GM18907 (cell line): ENCODE measurements at regions not wholly inside any gene's neighbourhood (a gene's known extent, or its start where the extent isn't known, plus 50 kb on each side); places are given as distances from the start of the nearest gene placed in this dataset.
"Not testable (repeated sequence)": the region's sequence is repeated elsewhere in the genome, so short reads cannot be mapped to it uniquely, and the experiment has no call there.

Experiments
- ATAC-seq: cut with Tn5 transposase; IDR thresholded peaks from one replicate; pipeline ENCODE4 v1.9.1; 2021; ENCODE audit warnings: mild to moderate bottlenecking, moderate library complexity; ENCODE audit not compliant: unreplicated experiment

DNA sequence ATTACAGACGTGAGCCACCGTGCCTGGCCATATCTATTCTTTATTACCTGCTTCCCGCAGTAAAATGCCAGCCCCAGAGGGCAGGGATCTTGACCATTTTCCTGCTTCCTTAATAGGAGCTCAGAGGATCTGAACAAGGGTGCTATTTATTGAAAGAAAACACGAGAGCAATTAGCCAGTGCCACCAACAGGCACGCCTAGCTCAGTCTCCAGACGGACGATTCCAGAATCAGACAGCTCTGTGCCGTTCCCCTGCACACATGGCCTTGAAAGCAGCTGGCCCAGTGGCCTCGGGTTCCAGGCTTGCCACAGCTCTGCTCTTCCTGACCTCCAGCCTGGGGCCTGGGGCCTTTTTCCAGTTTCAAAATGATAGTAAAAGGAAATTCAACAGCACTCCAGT lies 135.2 kb upstream of the RFLNA start:
- ATAC-seq, result no peak

- ATAC-seq, result no peak
These were observed 134.7 kb upstream of the RFLNA start for GRCh38 chr12:124160097-124160756.

- not testable (repeated sequence) for ATAC-seq
These were observed 133.5 kb upstream of the RFLNA start for GRCh38 chr12:124161402-124161801.

- ATAC-seq, result no peak
These were observed 132.5 kb upstream of the RFLNA start for GRCh38 chr12:124162151-124163110.

- ATAC-seq, result no peak
These were observed 129.2 kb upstream of the RFLNA start for GRCh38 chr12:124165695-124166094.

DNA sequence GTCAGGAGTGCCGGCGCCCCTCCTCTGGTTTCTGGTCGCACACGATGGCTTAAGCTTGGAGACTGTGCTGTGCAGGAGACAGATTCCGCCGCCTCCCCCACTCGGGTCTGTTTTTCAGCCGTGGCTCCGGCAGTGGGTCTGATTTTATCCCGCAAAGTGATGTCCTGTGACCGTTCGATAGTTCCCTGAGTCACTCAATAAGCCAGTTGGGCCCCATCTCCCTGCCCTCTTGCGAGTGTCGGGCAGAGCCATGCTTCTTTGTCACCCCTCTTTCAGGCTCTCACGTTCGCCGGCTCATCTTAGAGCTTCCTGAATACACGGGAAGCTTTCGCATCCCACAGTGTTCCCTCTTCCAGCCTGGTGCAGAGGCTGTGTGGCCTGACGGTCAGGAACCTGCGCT lies 127.8 kb upstream of the RFLNA start:
- no peak for ATAC-seq

DNA sequence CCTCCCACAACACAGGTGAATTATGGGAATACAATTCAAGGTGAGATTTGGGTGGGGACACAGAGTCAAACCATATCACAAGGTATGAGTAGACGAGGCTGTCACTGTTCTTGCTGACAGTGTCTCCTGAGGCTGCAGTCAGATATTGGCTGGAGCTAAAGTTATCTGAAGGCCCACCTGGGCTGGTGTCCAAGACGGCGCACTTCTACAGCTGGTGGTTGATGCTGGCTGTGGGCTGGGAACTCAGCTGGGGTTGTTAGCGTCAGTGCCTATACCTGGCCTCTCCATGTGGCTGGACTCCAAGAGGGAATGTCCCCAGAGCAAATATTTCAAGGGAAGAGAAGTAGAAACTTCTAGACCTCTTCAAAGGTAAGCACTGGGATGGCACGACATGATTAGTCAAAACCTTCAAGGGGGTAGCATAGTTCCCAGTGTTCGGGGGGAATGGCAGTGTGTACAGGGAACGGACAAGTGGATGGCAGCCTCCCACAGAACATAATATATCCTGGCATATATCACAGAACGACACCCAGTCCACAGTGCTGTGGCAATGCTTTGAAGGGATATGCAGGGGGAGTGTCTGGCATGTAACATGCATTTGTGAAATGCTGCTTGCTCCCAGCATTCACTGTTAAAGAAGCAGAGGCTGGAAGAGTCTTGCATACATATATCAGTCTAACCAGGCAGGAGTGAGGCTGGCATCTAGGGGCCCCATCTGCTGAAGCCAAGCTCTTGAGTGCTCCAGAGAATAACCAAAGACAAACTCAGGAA lies 126.7 kb upstream of the RFLNA start:
- ATAC-seq, result no peak

DNA sequence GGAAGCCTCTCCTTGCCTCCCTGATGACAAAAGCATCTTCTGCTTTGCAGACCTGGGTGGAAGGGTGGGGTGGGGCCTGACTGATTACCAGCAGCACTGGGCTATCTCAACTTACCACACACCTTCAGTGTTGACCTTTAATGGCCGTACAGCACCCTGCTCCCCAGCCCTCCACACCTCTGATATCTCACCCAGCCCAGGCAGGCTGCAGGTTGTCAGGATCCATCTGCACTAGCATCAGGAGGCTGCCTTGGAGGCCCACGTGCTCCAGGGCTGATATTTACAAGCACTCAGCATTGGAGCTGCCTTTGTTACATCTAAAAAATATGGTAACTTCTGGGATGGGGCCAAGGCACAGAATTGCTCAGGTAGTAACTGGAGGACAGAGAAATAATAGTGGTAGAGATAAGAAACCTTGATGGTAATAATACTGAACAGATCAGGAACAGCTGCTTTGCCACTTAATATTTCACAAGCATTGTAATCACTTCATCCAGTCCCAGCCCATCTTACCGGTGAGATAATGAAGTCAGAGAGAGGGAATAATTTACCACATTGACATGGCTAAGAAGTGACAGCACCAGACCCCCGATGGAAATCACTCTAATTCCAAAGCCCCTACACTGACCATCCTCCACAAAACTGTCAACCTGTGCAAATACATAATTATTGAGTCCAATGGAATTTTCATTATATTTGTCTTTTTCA lies 125.2 kb upstream of the RFLNA start:
- ATAC-seq, result no peak

GRCh38 chr12:124170760-124171159 lies 124.1 kb upstream of the RFLNA start:
- ATAC-seq, result no peak

DNA sequence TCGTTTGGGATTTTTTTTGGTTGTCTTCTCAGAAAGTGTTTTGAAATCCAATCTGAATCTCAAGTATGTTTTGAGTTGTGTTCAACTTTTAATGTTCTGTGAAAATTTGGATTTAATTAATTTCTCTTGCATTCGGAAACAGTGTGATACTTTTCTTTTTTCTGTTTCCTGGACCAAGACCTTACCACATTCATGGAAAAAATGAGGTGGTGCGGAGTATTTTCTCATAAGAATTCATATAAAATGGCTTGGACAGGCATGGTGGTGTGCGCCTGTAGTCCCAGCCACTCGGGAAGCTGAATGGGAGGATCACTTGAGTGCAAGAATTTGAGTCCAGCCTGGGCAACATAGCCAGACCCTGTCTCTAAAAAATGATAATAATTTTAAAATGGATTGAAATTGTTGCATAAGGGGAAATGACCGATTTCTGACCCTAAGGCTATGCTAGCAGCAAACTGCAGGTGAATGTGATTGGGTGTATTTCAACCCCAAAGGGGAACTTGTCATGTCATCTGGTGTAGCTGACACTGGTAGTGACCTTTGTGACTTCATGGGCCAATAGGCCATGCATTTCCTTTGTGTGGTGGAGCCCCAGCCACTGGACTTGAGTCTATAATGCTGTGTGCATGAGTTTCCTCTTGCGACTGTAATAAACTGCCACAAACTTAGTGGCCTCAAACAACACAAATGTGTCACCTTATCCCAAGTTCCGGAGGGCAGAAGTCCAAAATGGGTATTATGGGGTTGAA lies 123.5 kb upstream of the RFLNA start:
- ATAC-seq, result no peak

- ATAC-seq, result no peak
These were observed 122.3 kb upstream of the RFLNA start for GRCh38 chr12:124172636-124173035.

- no peak for ATAC-seq
These were observed 121.2 kb upstream of the RFLNA start for GRCh38 chr12:124173692-124174091.

- ATAC-seq, result no peak
These were observed 120.2 kb upstream of the RFLNA start for GRCh38 chr12:124174451-124175348.

- no peak for ATAC-seq
These were observed 119.2 kb upstream of the RFLNA start for GRCh38 chr12:124175704-124176103.

- ATAC-seq, result no peak
These were observed 117.5 kb upstream of the RFLNA start for GRCh38 chr12:124177276-124177950.

DNA sequence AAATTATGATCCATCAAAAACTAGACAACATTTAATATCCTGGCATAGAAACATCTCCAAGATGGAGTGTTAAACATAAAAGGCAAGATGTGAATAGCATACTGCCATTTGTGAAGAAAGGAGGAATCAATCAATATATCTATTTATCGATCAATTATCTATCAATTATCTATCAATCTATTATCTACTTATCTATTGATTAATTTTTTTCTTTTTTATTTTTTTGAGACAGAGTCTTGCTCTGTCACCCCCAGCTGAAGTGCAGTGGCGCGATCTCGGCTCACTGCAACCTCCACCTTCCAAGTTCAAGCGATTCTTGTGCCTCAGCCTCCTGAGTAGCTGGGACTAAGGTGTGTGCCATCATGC lies 117.0 kb upstream of the RFLNA start:
- ATAC-seq, result no peak

- ATAC-seq, result no peak
These were observed 114.8 kb upstream of the RFLNA start for GRCh38 chr12:124179936-124180607.

DNA sequence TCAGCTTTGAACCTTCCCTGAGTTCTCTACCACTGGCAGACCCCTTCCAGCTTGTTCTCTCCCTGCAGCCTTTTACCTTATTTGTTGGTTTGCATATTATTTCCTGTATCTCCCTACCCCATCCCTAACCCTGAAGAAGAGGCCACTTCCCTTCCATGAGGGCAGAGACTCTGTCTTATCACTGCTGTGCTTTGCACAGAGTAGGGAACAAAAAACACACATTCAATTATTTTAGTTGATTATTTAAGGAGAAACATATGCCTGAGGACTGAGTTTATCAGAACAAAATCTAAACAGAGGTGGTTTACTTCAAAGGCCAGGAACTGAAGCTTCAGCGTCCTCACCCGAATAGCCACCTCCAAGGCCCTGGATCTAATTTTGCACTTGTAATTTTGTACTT lies 111.7 kb upstream of the RFLNA start:
- no peak for ATAC-seq
